ENCODE measurements at regions not wholly inside any gene's neighbourhood (a gene's known extent, or its start where the extent isn't known, plus 50 kb on each side); places are given as distances from the start of the nearest gene placed in this dataset.

- CTCF ChIA-PET (ENCODE audit: low intra/inter-chr PET ratio, low total read pairs): no interaction called here
- FAIRE-seq: no peak
- intact Hi-C loops (cut with micrococcal nuclease; ENCODE audit: unreplicated experiment): no loop called here
Measured at GRCh38 chr6:115487331-115487730, 573.4 kb downstream of the FRK start.

GRCh38 chr6:115485400-115485799, 575.3 kb downstream of the FRK start:
- no peaks in the 10 kb centered on the region for H3K36me3 ChIP-seq (replicated peaks in 1 of 2; ENCODE audit: control insufficient read depth in 1 of 2, insufficient read depth in 2 of 2, low read length in 2 of 2)
- DNase-seq (ENCODE audit: low spot score) (no peak), FAIRE-seq (no peak), ATAC-seq (no peak)
- TF ChIP-seq ZFP37 (CRISPR knock-in tag; IDR thresholded peaks at IDR 0.05; ENCODE audit: borderline replicate concordance): no peak
- no peak for TF ChIP-seq HDAC6 (IDR thresholded peaks at IDR 0.05; ENCODE audit: low read depth, low read length)
- no peak for TF ChIP-seq ADNP (CRISPR knock-in tag; IDR thresholded peaks at IDR 0.05)
- no peak for TF ChIP-seq ZNF224 (CRISPR knock-in tag; IDR thresholded peaks at IDR 0.05)
- TF ChIP-seq ZIK1 (CRISPR knock-in tag; IDR thresholded peaks at IDR 0.05; ENCODE audit: borderline replicate concordance, low read depth): no peak
- no peak for TF ChIP-seq ZNF747 (CRISPR knock-in tag; IDR thresholded peaks at IDR 0.05; ENCODE audit: borderline replicate concordance)
- no peak for TF ChIP-seq NCOA1 (CRISPR knock-in tag; IDR thresholded peaks at IDR 0.05)
- no peak for TF ChIP-seq HOXA7 (CRISPR knock-in tag; IDR thresholded peaks at IDR 0.05)
- no peak for TF ChIP-seq MBNL3 (CRISPR knock-in tag; conservative IDR thresholded peaks at IDR 0.05)
- TF ChIP-seq IRF2 (CRISPR knock-in tag; IDR thresholded peaks at IDR 0.05): no peak
- no peak for TF ChIP-seq ZNF142 (CRISPR knock-in tag; IDR thresholded peaks at IDR 0.05)
- no peak for TF ChIP-seq REL (CRISPR knock-in tag; conservative IDR thresholded peaks at IDR 0.05)
- TF ChIP-seq ZNF230 (CRISPR knock-in tag; IDR thresholded peaks at IDR 0.05): no peak
- no peak for TF ChIP-seq PITX1 (CRISPR knock-in tag; IDR thresholded peaks at IDR 0.05)
- no peak overlapping the region for H3K4me2 ChIP-seq (ENCODE audit: low read depth, low read length)
- H4K20me1 ChIP-seq (ENCODE audit: insufficient read depth, low read length): no peaks in the 10 kb centered on the region
- no peaks in the 10 kb centered on the region for H3K79me2 ChIP-seq (ENCODE audit: insufficient read depth, low read length)
- H3K4me3 ChIP-seq (replicated peaks in 1 of 3; ENCODE audit: insufficient read depth in 1 of 3, low read depth in 2 of 3, low read length in 3 of 3): no peak overlapping the region
- ChIA-PET POLR2A (no interaction called here), CTCF (ENCODE audit: low intra/inter-chr PET ratio, low total read pairs) (no interaction called here)
- WGBS (ENCODE audit: low lambda C conversion rate): 35% methylated on average over 4 of the region's 4 CpGs
- no peaks in the 10 kb centered on the region for H3K9me3 ChIP-seq (ENCODE audit: low read length)
- intact Hi-C loops (cut with micrococcal nuclease; ENCODE audit: unreplicated experiment) (no loop called here), in situ Hi-C loops (cut with HindIII; ENCODE audit: extremely low pct_ligation_motif_present, low pct_unique_long_range_greater_than_20kb) (no loop called here)
- no peak overlapping the region for H3K27ac ChIP-seq (ENCODE audit: extremely low read length, insufficient read depth, low read length)
- H3K4me1 ChIP-seq (ENCODE audit: insufficient read depth, low read length): no peaks in the 10 kb centered on the region
- H3K9ac ChIP-seq (ENCODE audit: insufficient read depth, low read depth, low read length): no peak overlapping the region
- BruUV-seq (replicated peaks): no TSS peak
- H3K27me3 ChIP-seq (ENCODE audit: control insufficient read depth in 1 of 2, insufficient read depth in 2 of 2, low read length in 2 of 2): no peaks in the 10 kb centered on the region
- no peak overlapping the region for H2AFZ ChIP-seq (ENCODE audit: low read length)

More at GRCh38 chr6:115487331-115487730, 573.4 kb downstream of the FRK start:
- Histone ChIP-seq H3K4me3 (replicated peaks in 1 of 3; ENCODE audit: insufficient read depth in 1 of 3, low read depth in 2 of 3, low read length in 3 of 3) (no peak overlapping the region), H3K36me3 (replicated peaks in 1 of 2; ENCODE audit: control insufficient read depth in 1 of 2, insufficient read depth in 2 of 2, low read length in 2 of 2) (no peaks in the 10 kb centered on the region), H3K4me1 (ENCODE audit: insufficient read depth, low read length) (no peaks in the 10 kb centered on the region), H4K20me1 (ENCODE audit: insufficient read depth, low read length) (no peaks in the 10 kb centered on the region), H3K27ac (ENCODE audit: extremely low read length, insufficient read depth, low read length) (no peak overlapping the region), H3K9ac (ENCODE audit: insufficient read depth, low read depth, low read length) (no peak overlapping the region), H3K9me3 (ENCODE audit: low read length) (no peaks in the 10 kb centered on the region), H3K79me2 (ENCODE audit: insufficient read depth, low read length) (no peaks in the 10 kb centered on the region), H3K4me2 (ENCODE audit: low read depth, low read length) (no peak overlapping the region), H3K27me3 (ENCODE audit: control insufficient read depth in 1 of 2, insufficient read depth in 2 of 2, low read length in 2 of 2) (no peaks in the 10 kb centered on the region), H2AFZ (ENCODE audit: low read length) (no peak overlapping the region)
- WGBS (ENCODE audit: low lambda C conversion rate): 0% methylated on average over 2 of the region's 2 CpGs
- TF ChIP-seq ATF7 (IDR thresholded peaks at IDR 0.05): peak; percentile 67
- TF ChIP-seq ATF7 (CRISPR knock-in tag; IDR thresholded peaks at IDR 0.05): no peak
- TF ChIP-seq SP2 (CRISPR knock-in tag; IDR thresholded peaks at IDR 0.05): no peak
- no peak for TF ChIP-seq KLF11 (CRISPR knock-in tag; IDR thresholded peaks at IDR 0.05)
- no peak for TF ChIP-seq JUN (CRISPR knock-in tag; IDR thresholded peaks at IDR 0.05)
- in situ Hi-C loops (cut with HindIII; ENCODE audit: extremely low pct_ligation_motif_present, low pct_unique_long_range_greater_than_20kb): no loop called here
- BruUV-seq (replicated peaks): no TSS peak
- POLR2A ChIA-PET: no interaction called here
- ATAC-seq (no peak), DNase-seq (ENCODE audit: low spot score) (no peak)

Data from HepG2 (cell line).